Mucosa of gallbladder (tissue), 1 donor: ENCODE measurements at regions not wholly inside any gene's neighbourhood (a gene's known extent, or its start where the extent isn't known, plus 50 kb on each side); places are given as distances from the start of the nearest gene placed in this dataset.

Experiments
- DNase-seq: peaks from one replicate; pipeline ENCODE4 v3.0.0-alpha.2; 2020; ENCODE audit warnings: low spot score
- donor health status: DM: no; HTN: no; CAD: no.

DNA sequence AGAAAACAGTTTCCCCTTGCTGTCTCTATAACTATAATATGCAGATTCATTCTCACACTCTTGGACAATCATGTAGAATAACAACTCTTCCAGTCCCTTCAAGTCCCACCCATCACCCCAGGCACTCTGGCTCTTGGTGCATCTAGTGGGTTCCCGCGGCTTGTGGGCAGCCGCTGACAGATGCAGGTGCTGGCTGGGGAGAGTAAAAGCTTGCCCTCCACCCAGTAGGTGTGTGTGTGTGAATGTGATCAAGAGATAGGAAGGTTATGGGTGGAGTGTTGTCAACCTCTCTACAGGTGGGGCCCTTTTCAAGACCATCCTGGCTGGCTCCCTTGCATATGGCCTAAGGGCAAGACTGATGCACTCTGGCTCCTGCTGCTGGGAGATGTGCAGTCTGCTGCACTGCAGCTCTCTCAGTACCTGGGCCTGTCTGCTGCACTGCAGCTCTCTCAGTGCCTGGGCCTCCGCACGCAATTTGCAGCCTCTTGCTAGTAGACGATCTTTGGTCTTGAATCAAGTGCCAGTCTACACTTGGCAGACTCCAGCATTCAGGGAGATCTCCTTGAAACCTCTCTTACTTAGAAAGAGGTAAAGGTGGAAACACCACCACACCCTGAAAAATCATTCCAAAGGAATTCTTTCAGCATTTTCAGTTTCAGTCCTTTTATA, 189.7 kb upstream of the GDNF start:
- no peak for DNase-seq

DNA sequence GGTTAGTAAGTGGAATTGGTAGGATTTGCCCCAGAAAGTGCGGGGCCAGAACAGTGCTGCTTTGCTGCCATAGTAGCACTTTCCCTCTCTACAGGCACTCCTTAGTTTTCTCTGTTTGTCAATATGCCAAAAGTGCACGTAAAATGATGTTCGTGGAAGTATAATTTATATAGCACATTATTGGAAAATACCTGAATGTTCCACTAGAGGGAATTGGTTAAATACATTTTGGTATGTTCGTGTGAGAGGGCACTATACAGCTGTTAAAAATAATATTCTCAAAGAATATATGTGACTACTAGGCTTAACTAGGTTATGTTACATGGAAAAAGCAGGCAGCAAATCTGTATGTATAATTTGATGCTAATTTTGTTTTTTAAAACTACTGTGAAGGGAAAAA, 184.0 kb upstream of the GDNF start:
- DNase-seq = no peak

DNA sequence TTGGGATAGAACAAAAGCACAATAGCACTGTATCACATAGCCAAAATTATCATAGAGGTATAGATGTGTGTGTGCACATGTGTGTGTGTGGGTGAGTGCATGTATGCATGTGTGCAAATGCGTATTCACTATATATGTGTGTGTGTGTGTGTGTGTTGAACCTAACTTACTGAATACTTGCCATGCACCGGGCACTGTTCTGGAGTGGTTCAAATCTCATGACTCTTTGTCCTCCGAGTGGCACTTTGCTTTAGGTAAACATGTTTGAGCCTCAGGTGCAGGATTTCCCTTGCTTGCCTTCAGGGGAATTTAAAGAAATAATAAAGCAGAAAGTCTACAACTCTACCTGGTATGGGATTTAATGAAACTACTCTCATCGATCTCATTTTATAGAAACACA, 183.5 kb upstream of the GDNF start:
- no peak for DNase-seq

DNA sequence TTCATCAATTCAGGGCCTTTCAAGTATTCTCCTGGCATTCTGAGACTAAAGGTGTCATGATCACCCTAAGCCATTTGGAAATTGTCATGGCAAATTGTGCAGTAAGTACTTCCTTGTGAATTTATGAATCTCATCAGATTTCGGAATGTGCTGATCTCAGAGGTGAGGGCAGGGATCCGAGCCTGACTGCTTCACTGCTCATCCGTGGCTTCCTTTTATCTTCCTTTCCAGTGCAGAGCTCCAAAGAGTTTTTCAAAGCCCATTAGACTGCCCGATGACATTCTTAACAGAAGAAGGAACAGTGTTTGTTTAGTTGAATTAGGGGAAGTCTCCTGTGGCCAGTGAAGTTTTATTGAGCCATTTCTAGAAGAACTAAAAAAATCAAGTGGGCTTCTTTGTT, 182.8 kb upstream of the GDNF start:
- no peak for DNase-seq

DNA sequence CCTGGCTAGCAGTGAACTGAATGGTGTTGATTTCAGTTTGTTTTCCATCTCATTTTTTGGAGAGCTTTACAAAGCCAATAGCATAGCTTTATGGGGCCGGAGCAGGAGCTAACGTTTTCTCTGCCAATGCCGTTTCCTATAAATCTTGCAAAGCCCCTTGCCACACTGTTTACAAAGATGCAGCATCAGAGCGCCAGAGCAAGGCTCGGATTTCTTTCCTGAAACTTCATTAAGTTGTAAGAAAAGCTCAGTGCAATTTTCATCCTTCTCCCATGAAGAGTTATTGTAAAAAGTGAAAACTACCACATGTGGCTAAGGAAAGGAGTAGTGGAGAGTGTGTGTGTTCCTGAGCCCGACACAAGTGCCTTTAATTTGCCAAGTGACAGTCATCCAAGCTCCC, 178.2 kb upstream of the GDNF start:
- no peak for DNase-seq

DNA sequence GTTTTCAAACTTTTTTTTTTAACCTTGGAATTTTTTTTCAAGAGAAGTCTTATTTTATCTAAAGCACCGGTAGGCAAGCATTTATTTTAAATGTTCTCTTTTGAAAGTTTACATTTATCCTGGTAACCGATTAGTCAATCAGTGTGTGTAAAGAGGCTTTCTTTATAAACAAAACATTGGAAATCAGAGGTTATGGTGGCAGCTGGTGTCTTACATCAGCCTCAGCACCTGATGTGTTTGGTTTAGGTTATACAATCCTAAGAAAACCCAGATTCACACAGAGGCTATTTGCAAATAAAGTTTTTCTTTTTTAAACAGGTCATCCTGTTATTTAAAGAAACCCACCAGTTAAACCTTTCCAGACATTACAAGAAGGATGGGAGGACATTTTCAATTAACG, 173.3 kb upstream of the GDNF start:
- no peak for DNase-seq

DNA sequence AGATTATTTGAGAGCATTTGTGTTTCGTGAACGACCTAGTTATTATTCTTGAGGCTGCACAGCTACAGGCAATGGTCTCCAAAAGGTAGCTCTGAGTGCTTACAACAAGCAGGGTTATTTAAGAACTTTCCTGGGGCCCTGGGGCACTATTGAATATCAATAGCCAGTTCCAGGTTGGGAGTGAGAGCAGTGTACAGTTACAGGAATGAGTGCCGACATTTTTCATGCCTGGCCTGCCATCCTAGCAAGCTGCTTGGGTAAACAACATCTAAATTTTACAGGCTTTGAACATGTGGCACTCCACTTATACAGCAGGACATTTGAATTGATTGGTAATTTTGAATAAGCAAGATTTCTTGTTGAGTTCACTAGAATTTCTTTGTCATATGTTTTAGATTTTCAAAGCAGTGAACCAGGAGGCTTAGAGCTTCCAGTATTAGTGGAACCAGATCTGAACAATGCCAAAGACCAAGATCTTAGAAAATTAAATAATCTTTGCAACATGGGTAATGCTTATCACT, 171.9 kb upstream of the GDNF start:
- no peak for DNase-seq

DNA sequence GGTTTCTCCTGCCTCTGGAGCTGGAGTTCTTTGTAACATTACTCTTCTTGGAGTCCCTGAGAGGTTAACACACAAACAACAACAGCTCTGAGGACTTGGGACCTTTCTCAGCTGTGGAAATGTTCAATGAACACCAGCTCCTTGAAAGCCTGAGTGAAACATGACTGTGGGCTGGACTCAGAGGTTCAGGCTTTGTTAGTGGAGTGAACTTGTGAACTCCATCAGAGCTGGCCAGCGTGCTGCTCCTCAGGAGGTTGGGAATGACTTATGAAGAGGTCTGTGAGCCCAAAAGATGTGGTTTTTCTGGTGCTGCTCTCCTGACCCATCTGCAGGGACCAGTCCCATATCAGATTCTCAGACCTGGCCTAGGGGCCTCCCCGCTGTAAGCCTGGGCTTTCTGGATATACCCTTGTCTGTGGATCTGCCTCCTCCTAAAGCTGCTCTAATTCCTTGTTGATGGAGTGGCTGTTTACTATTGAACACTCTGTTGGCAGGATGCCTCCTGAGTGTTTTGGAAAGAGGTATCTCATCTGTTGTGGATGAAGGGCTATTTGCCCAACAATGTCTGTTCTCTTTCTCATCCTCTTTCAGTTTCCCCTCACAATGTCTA, 170.0 kb upstream of the GDNF start:
- no peak for DNase-seq

DNA sequence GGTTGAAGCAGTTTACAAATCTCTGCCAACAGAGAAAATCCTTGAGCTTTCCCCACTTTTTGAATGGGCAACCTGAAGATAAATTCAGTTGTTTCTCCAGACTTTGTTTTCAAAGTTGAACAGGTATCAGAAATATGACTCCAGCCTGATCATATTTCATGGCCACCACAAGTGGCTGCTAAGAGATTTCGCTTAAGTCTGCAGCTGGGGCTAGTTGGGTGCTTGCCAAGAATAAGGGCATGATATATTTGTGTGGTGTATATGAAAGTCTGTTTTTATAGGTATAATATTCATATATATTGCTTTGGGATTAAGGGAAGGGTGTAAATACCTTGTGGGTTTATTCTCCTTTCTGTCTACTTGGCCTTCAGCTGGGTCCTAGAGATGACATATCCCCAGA, 168.4 kb upstream of the GDNF start:
- no peak for DNase-seq

DNA sequence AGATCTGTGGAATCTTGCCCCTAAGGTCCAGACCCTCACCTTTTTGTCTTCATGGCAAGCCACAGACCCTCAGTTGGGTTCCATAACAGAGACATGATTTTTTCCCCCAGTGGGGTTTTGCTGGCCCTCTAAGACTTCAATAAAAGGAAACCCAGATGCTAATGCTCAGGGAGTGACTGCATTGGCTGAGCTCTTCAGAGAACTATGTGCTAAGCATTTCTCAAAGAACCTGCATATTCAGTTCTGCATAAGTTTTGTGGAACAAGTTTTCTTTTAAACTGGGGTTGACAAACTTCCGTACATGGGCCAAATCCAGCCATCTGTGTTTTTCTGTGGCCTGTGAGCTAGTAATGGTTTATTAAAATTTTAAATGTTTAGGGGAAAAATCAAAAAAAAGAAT, 159.8 kb upstream of the GDNF start:
- DNase-seq = no peak

DNA sequence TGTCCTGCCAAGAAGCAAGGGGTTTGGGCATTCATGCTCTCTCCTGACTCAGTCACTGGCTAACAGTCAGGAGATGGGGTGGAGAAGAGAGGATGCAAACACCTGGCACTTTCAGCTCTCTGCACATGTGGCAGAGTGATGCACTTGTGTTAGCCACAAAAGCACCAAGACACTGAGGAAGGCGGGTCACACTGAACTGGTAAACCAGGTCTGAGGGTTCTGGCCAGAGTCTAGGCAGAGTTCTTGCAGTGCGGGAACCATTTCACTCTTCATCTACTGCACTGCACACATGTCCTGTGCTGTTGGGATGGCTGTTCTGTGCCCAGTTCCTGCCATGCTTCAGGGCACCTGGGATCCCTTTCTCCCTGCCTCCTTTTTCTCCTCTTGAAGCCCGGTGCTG, 157.1 kb upstream of the GDNF start:
- no peak for DNase-seq

DNA sequence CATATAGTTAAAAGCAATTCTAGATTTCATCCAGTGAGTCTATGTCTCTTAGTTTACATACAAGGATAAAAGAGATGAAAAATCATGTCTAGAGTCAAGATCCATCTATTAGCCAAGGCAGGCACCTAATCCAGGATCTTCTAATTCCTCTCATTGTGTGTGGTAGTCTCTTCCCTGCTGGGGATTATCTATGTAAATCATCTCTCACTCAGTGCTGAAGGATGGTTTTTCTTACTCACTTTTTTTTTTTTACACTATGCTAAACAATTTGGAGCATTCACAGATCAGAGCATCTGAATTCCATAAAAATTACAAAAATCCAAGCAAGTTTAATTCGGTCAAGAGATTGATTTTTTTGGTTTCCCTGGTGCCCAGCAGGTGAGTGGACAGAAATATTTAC, 154.9 kb upstream of the GDNF start:
- no peak for DNase-seq

DNA sequence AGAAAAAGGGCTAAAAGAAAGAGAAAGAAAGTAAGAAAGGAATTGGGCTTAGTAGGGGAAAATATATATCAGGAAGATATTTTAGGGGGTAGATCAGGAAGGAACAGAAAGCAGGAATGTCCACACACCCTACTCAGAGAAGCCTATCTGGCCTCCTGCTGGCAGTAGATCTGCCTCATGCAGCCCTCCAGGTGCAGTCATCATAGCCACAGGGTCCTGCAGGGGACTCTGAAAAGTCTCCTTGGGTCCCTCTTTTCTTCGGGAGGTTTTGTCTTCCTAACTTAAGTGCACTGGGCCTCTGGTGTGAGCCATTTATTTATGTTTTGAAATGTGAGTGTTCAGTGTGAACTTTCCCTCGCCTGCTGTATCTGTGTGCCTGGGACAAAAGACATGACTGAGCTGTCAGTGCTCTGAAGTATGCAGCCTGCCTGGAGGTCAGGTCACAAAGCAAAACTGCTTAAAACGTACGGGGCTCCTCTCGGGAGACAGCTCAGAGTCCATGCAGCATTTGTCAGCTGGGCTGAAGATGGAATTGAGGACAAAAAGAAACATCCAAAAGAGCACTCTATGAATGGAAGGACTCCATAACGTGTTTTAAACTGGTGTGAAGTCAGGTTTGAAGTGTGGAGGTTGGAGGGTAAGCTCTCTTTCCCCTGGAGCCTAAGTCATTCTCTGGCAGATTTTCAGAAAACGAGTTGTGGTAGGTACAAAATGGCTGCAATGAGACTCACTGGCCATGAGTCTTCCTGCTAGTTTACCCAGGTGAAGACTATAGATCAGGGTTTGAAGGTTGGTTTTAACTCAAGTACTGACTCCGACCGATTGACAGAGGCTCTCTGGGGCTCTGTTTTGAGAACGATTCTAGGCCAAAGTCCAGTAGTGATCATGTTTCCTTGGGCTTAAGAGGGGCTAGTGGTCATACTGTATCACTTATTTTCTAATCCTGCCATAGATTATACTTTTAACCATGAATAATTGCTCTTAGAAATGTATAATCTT, 151.8 kb upstream of the GDNF start:
- DNase-seq = no peak

DNA sequence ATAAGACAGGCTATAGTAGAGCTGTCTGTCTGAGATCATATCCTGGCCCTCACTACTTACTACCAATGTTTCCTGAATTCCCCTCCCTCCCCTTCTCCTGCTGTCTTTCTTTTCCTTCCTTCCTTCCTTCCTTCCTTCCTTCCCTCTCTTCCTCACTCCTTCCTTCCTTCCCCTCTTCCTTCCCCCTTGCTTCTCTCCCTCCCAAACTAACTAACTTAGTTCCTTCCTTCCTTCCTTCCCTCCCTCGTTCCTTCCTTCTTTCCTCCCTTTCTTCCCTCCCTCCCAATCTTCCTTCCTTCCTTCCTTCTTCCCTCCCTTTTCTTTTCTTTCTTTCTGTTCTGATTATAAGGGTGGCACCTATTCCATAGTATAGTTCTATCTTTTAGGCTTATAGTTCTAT, 150.0 kb upstream of the GDNF start:
- no peak for DNase-seq

DNA sequence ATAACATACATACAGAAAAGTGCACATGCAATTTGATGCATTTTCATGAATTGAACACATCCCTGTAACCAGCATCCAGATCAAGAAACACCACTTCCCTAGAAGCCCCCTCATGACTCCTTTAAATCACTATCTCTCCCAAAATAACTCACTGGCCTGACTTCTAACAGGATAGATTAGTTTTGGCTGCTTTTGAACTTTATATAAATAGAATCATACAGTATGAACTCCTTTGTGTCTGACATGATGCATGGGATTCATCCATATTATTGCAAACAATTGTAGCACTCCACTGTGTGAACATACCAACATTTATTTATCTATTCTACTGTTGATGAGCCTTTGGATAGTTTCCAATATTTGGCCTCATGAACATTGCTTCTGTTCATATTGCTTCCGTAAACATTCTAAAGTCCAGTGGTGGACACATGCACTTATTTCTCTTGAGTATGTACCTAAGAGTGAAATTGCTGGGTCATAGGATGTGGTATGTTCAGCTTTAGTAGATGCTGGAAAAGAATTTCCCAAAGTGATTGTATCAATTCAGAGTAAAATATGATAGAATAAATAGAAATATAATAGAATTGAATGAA, 148.7 kb upstream of the GDNF start:
- no peak for DNase-seq

DNA sequence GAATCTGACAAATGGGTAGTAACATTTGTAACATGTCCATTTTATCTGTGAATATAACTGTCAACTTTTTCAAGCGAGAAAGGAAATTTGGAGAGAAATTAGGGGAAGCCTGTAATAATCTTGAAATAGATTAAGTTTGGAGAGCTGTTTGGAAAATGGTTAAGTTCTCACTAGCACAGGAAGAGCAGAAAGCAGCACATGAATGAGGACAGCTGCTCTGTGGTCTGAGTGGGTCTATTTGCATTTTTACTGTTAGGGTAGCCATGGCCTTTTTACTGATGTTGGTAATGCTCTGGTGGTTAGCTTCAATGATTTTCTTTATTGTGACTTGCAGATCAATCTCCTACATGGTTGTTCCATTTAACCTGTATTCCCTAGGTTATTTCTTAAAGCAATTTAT, 144.5 kb upstream of the GDNF start:
- no peak for DNase-seq

DNA sequence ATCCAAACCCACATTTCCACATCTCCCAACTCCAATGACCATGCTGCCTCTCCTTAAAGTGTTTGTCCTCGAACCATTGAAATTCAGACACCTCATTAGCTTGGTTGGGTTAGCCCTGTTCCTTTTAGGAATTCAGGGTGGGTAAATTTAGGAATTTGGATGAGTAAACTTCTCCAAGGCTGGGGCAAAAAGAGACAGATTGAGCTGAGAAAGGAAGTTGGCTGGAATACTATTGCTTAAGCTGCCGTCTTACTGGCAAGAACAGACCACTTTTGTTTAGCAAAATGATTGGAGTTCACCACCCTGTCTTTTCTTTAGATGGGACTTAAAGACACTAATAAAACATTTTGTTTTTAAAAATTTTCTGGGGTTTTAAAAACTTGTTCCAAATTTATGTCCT, 143.6 kb upstream of the GDNF start:
- no peak for DNase-seq

DNA sequence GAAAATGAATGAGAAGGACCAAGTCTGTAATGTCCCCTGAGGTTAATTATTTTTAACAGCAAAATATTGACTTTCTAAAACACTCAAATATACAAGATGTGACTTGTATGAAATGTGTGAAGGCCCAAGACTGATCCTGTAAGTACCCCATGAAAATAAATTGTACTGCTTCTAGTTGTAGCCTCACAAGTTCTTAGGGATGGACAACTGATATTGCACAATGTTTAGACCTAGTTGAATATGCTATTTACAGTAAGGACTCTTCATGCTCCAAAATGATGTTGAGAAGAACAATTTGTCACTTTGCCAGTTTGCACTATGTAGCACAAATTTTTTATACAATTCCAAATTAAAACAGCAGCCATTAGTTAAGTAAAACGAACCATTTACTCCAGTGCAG, 139.7 kb upstream of the GDNF start:
- no peak for DNase-seq

DNA sequence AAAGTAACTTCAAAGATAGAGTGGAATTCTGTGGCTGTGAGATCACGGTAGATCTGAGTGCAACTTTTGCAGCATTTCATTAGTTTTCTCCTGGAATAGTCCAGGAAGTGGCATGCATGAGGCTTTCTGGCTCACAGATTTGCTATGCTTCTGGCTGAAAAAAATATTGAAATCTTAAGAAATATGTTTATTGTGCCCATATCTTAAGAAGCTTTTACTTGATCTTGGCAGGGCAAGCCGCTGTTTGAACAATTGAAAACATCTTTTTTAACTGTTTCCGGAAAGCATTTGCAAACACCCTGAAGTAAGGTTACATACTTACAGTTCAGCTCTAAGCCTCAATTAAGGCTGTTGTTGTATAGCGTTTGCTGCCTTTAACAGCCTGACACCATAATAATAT, 135.7 kb upstream of the GDNF start:
- DNase-seq = no peak

DNA sequence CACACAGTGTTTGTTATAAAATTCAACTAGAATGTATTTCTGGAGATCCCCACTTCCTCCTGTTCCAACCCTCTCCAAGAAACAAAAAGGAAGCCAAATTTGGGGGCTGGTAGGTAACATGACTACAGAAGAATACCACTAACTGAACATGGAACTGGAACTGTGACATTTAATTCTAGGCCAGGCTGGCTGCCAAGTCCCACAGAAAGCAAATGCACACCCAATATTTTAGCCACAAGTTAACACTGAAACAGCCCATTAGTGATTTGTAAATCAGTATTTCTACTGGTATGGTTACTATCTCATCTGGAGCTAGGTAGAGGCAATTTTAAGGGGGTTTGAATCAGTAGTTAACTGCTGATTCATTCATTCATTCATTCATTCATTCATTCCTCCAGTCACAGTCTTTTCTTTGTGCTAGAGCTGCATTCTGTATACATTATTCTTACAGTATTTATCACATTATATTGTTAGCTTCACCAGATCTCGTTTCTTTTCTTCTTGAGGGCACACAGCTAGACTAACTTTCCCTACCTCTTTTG, 131.7 kb upstream of the GDNF start:
- DNase-seq = no peak

DNA sequence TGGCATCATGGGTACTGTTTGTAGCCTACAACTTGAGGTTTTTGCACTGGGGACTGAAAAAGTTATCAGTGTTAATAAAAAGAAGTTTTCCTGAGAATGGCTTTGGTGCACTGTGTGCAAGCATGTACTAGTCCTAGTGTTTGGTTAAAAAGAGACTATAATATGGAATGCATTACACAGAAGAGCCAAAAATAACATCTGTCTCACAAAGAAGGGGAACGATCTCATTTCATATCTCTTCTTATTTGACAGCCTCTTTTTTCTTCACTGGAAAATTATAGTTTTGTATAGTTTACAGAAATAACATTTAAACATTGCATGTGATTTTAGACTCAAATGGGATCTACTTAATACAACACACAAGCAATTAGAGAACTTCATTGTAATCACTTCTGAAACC, 127.0 kb upstream of the GDNF start:
- no peak for DNase-seq

DNA sequence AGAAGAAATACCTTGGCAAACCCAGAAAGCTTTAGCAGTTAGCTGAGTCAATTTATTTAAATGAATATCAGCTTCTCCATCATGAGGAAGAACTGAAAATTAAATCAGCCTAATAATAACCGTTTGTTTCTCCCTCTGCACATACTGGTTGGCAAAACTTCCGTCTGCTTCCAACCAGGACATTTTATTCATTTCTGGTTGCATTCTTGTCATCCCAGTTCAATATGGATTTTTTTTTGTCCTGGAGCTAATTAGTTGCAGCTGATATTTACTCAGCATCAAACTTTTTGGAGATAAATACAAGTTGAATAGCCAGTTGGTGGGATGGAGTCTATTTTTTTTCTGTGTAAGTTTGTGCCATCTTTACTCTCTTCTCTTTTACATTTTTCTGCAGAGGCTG, 126.5 kb upstream of the GDNF start:
- DNase-seq = no peak
